ENCODE measurements at regions not wholly inside any gene's neighbourhood (a gene's known extent, or its start where the extent isn't known, plus 50 kb on each side); places are given as distances from the start of the nearest gene placed in this dataset.

GRCh38 chr4:137226900-137227299 is 305.4 kb downstream of the PCDH18 start:
- no peak overlapping the region for H3K4me3 ChIP-seq (ENCODE audit: low read length)
- no peak overlapping the region for H3K4me3 Mint-ChIP-seq
- no peaks in the 10 kb centered on the region for H3K4me1 Mint-ChIP-seq
- H3K27ac Mint-ChIP-seq = no peak overlapping the region
- no peak overlapping the region for H3K27ac ChIP-seq (ENCODE audit: low read length)
- no peaks in the 10 kb centered on the region for H3K9me3 ChIP-seq (ENCODE audit: control insufficient read depth, insufficient read depth, low read length)
- ATAC-seq (no peak), DNase-seq (no peak)
- TF ChIP-seq CTCF (IDR thresholded peaks at IDR 0.05) = no peak
- H3K27me3 Mint-ChIP-seq (ENCODE audit: low read depth in 2 of 2) = no peaks in the 10 kb centered on the region
- H3K27me3 ChIP-seq (ENCODE audit: control insufficient read depth, insufficient read depth, low read length) = no peaks in the 10 kb centered on the region
- no peaks in the 10 kb centered on the region for H3K4me1 ChIP-seq (ENCODE audit: control insufficient read depth, insufficient read depth, low read length)
- peaks cover 2 to 3% of the 10 kb centered on the region in 2 donors for H3K9me3 Mint-ChIP-seq
- no peaks in the 10 kb centered on the region for H3K36me3 Mint-ChIP-seq
- WGBS (ENCODE audit: insufficient coverage) = no CpG with 5 or more reads among the region's 2 CpGs
- intact Hi-C loops (cut with micrococcal nuclease) = no loop called here
- no peaks in the 10 kb centered on the region for H3K36me3 ChIP-seq (ENCODE audit: control insufficient read depth, insufficient read depth, low read length)

- no peak overlapping the region for H3K27ac Mint-ChIP-seq
- no peaks in the 10 kb centered on the region for H3K9me3 ChIP-seq (ENCODE audit: control insufficient read depth, insufficient read depth, low read length)
- DNase-seq (no peak), ATAC-seq (no peak)
- no peaks in the 10 kb centered on the region for H3K4me1 ChIP-seq (ENCODE audit: control insufficient read depth, insufficient read depth, low read length)
- no peaks in the 10 kb centered on the region for H3K36me3 Mint-ChIP-seq
- 80% methylated on average over 1 of the region's 2 CpGs for WGBS (ENCODE audit: insufficient coverage)
- H3K4me3 Mint-ChIP-seq = no peak overlapping the region
- no peak for TF ChIP-seq CTCF (IDR thresholded peaks at IDR 0.05)
- no peak overlapping the region for H3K4me3 ChIP-seq (ENCODE audit: low read length)
- no peak overlapping the region for H3K27ac ChIP-seq (ENCODE audit: low read length)
- H3K4me1 Mint-ChIP-seq = no peaks in the 10 kb centered on the region
- H3K36me3 ChIP-seq (ENCODE audit: control insufficient read depth, insufficient read depth, low read length) = no peaks in the 10 kb centered on the region
- intact Hi-C loops (cut with micrococcal nuclease) = no loop called here
- H3K27me3 Mint-ChIP-seq (ENCODE audit: low read depth in 2 of 2) = no peaks in the 10 kb centered on the region
- H3K27me3 ChIP-seq (ENCODE audit: control insufficient read depth, insufficient read depth, low read length) = no peaks in the 10 kb centered on the region
- H3K9me3 Mint-ChIP-seq = peaks cover 0 to 3% of the 10 kb centered on the region in 2 donors
These were observed 306.1 kb downstream of the PCDH18 start for GRCh38 chr4:137226221-137226620.

GRCh38 chr4:137213372-137214173 is 318.7 kb downstream of the PCDH18 start:
- intact Hi-C loops (cut with micrococcal nuclease) = no loop called here
- H3K4me1 ChIP-seq (ENCODE audit: control insufficient read depth, insufficient read depth, low read length) = no peaks in the 10 kb centered on the region
- DNase-seq (no peak), ATAC-seq (no peak)
- H3K9me3 ChIP-seq (ENCODE audit: control insufficient read depth, insufficient read depth, low read length) = no peaks in the 10 kb centered on the region
- peaks cover 14 to 16% of the 10 kb centered on the region in 2 donors for H3K9me3 Mint-ChIP-seq
- no peaks in the 10 kb centered on the region for H3K4me1 Mint-ChIP-seq
- no peak overlapping the region for H3K4me3 ChIP-seq (ENCODE audit: low read length)
- H3K27ac ChIP-seq (ENCODE audit: low read length) = no peak overlapping the region
- no peak overlapping the region for H3K4me3 Mint-ChIP-seq
- no peaks in the 10 kb centered on the region for H3K27me3 Mint-ChIP-seq (ENCODE audit: low read depth in 2 of 2)
- H3K27ac Mint-ChIP-seq = no peak overlapping the region
- TF ChIP-seq CTCF (IDR thresholded peaks at IDR 0.05) = no peak
- no peaks in the 10 kb centered on the region for H3K36me3 Mint-ChIP-seq
- H3K27me3 ChIP-seq (ENCODE audit: control insufficient read depth, insufficient read depth, low read length) = no peaks in the 10 kb centered on the region
- no peaks in the 10 kb centered on the region for H3K36me3 ChIP-seq (ENCODE audit: control insufficient read depth, insufficient read depth, low read length)
- WGBS (ENCODE audit: insufficient coverage) = 100% methylated on average over 3 of the region's 4 CpGs

GRCh38 chr4:137212601-137213000 is 319.7 kb downstream of the PCDH18 start:
- no peaks in the 10 kb centered on the region for H3K27me3 Mint-ChIP-seq (ENCODE audit: low read depth in 2 of 2)
- no peak for TF ChIP-seq CTCF (IDR thresholded peaks at IDR 0.05)
- H3K27ac ChIP-seq (ENCODE audit: low read length) = no peak overlapping the region
- no peaks in the 10 kb centered on the region for H3K9me3 ChIP-seq (ENCODE audit: control insufficient read depth, insufficient read depth, low read length)
- peaks cover 14 to 15% of the 10 kb centered on the region in 2 donors for H3K9me3 Mint-ChIP-seq
- H3K4me1 Mint-ChIP-seq = no peaks in the 10 kb centered on the region
- H3K36me3 Mint-ChIP-seq = no peaks in the 10 kb centered on the region
- no peaks in the 10 kb centered on the region for H3K4me1 ChIP-seq (ENCODE audit: control insufficient read depth, insufficient read depth, low read length)
- no peak overlapping the region for H3K4me3 Mint-ChIP-seq
- intact Hi-C loops (cut with micrococcal nuclease) = no loop called here
- no peak for DNase-seq
- H3K27me3 ChIP-seq (ENCODE audit: control insufficient read depth, insufficient read depth, low read length) = no peaks in the 10 kb centered on the region
- no peaks in the 10 kb centered on the region for H3K36me3 ChIP-seq (ENCODE audit: control insufficient read depth, insufficient read depth, low read length)
- H3K27ac Mint-ChIP-seq = no peak overlapping the region
- no peak overlapping the region for H3K4me3 ChIP-seq (ENCODE audit: low read length)
- no peak for ATAC-seq

All from natural killer cell (primary cell).